ENCODE measurements at regions not wholly inside any gene's neighbourhood (a gene's known extent, or its start where the extent isn't known, plus 50 kb on each side); places are given as distances from the start of the nearest gene placed in this dataset.

DNA sequence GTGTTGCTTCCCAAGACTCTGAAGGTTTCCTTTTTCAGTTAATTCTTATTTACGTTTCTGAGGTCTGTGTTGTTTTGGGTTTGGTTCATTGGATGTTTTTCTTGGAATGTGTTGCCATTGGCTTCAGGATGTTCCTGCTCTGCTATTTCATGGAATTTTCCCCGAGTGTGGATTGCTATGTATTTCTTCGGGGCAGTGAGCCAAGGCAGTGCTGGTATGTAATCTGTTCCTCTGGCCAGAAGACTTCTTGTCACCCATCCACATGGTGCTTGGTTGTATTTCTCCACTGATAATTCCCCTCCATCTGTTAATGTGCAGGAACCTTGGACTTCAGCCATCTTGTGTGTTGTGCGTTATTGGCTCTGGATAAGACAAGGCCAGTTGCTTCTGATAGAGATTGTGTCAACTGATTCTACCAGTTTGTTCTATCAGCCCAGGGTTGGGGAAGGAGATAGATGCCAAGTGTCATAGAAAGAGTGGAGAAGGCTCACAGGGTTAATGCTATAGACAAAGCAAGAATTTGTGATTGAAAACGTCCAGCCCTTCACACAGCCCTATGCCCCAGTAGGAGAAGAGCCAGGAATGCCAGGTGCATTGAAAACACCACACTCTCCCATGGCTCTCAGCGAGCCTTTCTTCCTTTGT lies 505.2 kb downstream of the PLPP3 start:
- DNase-seq (ENCODE audit: low read depth in 2 of 2) = no peak

DNA sequence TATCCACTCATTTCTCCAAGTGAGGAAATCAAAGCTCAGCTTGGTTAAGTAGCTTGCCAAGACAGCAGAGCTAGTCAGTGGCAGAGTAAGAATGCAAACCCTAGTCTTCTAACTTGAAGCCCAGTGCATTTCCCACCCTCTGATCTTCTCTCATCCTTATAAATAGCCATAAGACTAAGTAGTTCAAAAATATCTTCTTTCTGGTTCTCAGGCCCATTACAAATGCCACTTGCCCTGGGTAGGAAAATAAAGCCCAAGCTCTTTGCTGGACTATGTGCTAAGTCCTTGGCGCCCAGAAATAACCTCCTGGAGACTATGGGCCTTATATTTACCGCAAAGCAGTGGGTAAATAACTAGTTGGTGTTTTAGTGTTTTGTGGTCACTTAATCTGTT lies 505.8 kb downstream of the PLPP3 start:
- no peak for DNase-seq (ENCODE audit: low read depth in 2 of 2)

DNA sequence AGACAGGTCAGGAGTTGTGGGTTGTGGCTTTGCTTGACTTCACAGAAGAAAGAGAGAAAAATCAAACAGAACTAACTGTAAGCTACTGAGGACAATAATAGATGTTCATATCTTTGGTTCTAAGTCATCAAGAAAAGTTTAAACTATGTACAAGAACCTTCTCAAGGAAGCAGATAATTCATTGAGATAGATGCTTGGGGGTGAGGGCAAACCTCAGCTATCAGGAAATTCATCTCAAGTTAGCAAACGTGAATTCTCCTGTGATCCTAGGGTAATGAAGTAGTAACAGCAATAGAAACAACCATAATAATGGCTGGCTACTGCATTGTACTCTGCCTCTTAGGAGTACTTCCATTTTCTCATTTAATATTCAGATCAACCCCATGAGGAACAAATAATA lies 506.2 kb downstream of the PLPP3 start:
- DNase-seq (ENCODE audit: low read depth in 2 of 2) = no peak

DNA sequence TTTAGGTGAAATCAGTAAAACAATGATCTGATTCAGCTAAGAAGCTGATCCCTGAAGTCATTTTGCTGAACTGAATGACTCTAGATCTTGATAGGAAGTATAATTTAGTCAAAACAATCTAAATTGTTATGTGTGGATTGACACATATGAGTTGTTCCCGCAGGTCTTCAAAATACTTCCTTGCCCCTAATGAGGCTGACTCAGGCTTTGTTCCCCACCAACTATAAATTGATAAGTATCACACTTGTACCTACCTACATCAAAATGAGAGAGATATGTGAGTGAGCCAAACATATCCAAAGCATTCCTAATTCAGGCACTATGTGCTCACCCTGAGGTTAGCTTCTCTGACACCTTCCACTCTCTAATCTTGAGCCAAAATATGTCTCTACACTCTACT lies 507.1 kb downstream of the PLPP3 start:
- no peak for DNase-seq (ENCODE audit: low read depth in 2 of 2)

DNA sequence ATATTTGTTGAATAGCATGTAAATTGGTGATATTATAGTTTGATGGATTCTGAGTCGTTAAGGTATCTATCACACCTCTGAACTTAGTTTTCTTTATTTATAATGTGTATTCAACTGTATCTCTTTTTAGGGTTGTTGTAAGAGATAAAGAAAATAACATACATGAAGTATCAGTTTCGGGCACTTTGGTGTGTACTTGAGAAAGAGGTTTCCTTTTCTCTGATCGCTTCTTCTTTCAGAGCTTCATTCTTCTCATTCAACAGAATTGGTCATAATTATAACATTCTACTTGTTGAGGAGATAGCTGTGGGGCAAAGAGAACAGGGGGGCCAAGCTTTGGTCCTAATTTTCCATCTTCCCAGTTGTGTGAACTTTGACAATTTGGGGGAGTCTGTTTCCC lies 508.0 kb downstream of the PLPP3 start:
- DNase-seq (ENCODE audit: low read depth in 2 of 2) = no peak

DNA sequence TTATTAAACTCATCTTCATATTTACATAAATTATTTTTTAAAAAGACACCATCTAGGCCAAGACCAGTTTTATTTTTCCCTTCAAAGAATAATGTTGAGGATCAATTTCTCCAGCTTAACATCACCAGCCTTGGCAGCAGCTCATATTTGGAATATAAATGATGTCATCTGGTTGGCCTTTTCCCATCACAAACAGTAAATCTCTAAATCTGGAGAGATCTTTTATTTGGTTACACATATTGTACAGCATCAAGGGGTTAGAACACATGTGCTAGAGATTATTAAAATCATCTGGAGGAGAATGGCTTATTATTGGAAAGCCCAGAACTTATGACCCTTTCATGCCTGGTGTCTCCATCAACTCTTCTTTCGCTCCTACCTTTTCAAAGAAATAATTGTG lies 508.8 kb downstream of the PLPP3 start:
- DNase-seq (ENCODE audit: low read depth in 2 of 2) = no peak

DNA sequence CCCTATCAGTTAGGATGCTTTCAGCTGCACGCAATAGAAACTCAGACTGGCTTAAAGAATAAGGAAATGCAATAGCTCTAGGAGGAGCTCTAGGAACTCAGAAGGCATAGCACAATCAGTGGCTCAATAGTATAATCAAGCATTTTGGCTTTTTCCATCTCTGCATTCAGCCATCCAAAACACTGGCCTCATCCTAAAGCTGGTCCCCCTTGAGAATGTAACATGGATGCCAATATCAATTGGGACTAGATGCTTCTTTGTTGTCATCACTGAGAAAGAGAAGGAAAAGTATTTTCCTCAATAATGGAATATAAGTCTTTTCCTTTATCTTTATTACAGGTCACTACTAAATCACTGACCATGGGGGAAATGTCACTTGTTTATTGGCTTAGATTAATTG lies 509.5 kb downstream of the PLPP3 start:
- no peak for DNase-seq (ENCODE audit: low read depth in 2 of 2)

DNA sequence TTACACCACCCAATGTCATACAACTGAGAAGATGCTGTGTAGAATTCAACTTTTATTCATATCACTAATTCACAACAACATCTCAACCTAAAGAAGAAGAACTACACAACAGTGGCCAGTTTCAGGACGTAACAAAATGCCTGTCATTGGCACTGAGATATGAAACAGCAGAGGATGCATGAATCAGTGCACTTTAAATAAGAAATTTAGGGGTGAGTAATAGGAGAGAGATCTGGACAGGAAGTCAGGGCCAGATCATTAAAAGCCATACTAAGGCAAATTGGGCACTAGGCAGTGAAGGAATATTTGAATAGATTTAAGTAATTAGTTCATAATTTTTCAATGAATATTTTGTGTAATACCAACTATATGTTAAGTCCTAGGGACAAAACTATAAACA lies 510.5 kb downstream of the PLPP3 start:
- DNase-seq (ENCODE audit: low read depth in 2 of 2) = no peak

DNA sequence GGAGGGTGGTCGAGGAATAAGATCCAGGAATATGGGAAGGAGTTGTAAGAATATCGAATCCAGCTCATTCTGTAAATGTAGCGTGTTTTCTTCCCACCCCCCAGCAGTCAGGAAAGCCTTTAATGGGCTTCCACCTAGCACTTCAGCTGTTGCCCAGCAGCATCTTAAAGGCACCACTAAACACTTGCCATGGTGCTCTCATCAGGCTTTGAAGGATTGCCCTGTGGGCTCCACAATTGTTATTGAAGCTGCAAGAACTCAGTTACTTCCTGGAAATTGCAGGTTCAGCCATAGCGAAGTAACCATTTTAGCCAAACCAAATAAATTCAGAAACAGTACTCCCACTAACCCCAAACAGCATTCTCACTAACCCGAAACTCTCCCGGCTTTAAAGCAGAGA lies 511.2 kb downstream of the PLPP3 start:
- DNase-seq (ENCODE audit: low read depth in 2 of 2) = no peak

DNA sequence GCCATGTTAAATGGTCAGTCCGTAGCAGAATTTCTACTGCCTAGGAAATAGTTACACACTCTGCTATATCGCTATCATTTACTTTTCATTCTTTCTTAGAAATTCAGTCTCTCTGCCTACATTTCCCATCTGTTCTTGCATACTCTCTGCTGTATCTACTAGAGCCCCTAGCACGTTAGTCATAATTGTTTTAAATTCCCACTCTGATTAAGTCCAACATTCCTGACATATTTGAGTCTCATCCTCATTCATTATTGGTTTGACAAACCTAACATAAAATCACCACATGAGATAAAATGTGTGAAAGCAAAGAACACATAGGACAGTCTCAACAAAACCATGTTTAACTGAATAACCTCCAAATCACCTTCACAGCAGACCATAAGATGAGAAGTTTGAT lies 513.6 kb downstream of the PLPP3 start:
- DNase-seq (ENCODE audit: low read depth in 2 of 2) = no peak

DNA sequence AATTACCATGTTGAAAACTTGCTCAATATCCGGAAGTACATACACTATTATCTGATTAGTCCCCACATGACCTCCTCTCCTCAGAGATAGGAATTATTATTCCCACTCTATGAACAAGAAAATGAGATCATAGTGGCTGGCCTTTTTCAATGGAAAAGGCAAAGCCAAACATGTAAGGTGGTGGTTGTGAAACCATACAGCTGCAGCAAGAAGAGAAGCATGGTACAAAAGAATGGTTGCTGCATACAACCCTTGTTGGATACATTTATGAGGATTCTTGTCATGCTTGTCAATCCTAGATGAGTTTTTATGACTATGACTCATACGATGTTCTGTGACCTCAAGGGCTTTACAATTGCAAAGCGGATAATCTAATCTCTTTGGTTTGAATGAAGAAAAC lies 514.7 kb downstream of the PLPP3 start:
- DNase-seq (ENCODE audit: low read depth in 2 of 2) = no peak

DNA sequence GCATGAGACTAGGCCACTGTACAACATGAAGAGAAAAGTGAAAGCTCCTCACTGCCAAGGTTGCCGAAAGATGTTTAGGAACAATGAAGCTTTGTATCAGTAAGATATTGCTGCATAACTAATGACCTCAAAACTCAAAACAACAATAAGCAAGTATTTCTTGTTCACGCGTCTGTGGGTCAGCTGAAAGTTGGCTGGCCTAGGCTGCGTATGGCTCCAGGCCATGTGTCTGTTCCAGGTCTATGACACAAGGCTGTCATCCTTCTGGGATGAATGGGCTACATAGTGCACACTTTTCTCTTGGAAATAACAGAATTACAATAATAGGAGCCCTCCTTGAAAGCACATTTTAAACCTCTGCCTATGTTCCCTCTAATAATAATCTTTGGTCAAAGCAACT lies 515.9 kb downstream of the PLPP3 start:
- no peak for DNase-seq (ENCODE audit: low read depth in 2 of 2)

DNA sequence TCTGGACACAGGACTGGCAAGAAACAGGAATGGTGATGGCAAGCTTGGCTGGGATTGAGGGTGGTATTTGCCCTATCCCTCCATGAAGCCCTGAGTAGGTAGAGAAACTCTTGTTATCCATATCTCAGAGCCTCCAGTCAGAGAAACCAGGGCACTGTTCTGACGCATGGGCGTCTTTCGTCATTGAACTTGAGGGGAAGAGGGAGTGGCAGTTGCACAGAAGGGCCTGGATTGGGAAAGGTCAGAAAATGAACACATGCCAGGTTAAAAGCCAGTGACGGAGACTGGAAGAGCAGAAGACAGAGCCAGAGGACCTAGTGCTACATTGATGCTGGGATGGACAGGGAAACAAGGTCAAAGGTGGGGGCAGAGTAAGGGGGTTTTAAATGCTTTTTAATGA lies 516.7 kb downstream of the PLPP3 start:
- no peak for DNase-seq (ENCODE audit: low read depth in 2 of 2)

DNA sequence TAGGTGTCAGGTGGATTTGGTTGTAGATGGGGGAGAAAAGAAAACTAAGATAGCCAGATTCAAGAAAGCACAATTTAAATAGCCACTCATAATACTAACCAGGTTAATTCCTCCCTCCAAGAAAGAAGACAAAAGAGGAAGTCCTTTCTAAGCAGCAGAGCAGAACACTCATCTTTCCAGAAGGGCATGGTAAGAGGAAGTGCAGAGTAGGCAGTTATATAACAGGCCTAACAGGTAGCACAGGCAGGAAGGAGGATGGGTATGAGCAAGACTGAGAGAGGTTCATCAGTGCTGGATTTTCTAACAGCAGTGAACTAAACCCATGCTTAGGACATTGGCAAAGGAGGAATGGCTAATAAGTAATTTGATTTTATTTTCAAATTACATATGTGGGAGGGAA lies 517.5 kb downstream of the PLPP3 start:
- DNase-seq (ENCODE audit: low read depth in 2 of 2) = no peak

DNA sequence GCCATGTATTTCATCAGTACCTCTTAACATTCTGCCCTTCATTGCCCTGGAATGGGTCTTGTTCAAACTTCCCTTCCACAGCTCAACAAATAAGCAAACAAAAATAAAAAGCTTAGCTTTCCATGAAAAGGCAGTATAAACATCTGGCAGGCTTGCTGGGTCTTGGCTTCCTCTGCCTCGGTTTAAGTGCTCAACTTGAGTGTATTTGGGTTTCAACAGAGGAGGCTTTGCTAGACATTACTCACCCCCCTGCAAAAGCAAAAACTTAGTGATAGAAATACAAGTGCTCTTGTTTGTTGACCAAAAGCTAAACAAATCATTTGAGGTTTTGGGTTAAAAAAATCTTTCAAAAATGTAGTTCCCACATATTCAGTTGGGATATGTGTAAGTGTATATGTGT lies 518.5 kb downstream of the PLPP3 start:
- no peak for DNase-seq (ENCODE audit: low read depth in 2 of 2)

DNA sequence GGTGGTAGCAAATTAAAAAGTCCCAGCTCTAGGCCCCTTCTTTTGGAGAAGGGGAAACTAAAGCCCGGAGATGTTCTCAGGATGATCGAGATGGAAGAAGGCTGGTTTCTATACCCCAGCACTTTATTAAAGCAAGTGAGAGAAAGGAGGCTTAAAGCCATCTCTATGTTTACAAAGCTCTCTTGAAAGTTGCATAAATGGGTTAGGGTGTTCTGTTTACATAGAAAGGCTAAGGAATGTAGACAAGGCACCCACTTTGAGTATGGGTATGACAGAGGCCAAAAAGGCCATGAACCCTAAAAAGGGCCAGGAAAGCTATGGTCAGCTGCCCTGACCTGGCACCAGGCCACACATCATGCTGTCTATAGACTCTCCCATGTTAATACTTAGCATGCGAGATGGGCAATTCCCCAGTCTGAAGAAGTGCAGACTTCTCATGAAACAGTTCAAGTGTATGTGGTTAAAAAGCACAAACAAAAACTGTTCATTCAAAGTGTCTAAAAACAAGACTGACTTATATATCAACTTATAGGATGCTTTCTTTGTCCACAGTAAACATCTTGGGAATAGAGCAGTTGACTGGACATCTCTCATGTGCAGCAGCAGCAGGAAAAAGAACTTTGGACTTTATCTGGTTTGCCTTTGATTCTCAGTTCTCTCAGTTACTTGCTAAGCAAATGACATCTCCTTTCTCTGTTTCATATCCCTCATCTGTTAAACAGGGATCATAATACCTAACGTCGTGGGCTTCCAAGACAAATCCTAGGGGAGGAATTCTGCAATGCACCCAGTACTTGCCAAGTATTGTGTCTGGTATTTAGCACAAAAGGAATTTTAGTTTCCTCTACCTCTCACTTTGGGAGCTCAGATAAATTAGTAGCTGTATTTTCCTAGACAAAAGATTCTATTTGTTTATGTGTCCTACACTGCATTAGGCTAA lies 521.6 kb downstream of the PLPP3 start:
- DNase-seq (ENCODE audit: low read depth in 2 of 2) = no peak

DNA sequence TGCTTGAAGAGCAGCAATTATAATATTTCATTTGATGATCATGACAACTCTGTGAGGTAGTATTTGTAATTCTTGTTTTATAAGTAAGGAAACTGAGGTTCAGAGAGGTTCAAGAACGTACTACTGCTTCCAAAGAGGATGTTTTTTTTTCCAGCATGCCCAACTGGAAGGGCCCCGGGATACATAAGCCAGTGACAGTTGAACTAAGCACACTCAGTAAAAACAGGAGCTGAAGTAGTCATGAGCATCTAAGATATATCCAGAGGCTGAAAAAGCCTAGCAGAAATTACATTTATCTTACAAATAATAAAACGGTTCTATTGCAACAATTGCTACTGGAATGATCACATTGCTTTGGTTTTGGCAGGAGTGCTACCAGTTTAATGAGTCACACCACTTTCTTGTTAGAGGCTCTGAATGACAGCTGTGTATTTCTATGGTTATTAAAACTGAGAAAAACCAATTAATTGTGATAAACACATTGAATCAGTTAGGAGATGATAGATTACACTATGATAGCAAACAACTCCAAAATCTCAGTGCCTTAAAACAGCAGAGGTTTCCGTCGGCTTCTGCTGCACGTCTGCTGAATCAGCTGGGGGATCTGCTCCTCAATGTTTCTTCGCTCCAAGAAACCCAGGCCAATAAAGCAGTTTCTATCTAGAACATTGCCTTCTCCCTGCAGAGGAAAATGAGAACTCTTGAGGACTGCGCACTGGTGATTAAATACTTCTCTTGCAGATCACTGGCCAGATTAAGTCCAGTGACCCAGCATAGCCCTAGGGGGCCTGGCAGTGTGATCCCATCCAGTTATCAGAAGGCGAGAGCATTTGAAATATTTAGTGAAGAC lies 522.7 kb downstream of the PLPP3 start:
- DNase-seq (ENCODE audit: low read depth in 2 of 2) = no peak

DNA sequence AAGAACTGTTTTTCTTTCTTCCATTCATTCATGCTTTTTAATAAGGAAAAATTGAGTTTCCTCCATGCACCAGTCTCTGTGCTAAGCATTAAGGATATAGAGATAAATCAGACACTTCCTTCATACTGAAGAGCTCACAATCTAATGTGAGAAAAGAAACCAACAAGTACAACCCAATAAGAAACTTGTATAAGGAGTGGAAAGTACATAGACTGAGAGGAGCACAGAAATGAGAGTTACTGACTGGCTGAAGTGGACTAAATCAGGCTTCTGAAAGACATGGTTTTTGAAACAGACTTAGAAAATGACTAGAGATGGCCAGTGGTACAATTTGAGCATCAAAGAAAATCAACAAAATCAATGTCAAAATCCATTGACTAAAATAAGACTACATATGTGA lies 524.4 kb downstream of the PLPP3 start:
- DNase-seq (ENCODE audit: low read depth in 2 of 2) = no peak

DNA sequence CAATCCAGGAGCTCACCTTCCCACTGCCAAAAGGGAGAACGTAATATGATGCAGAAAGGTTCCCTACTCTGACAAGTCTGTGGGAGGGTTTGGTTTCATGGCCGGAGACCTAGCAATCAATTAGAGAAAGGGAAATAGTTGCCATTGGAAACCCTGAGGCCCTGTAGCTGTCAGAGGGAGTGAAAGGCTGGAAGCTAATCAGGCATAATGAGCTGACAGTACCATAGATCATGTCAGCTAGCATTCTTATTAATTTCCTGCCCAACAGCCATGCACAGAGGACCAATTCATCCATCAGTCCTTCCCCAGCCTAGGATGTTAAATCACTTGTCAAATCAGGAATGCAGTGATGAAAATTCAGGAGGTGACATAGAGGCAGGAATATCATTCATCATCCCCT lies 527.3 kb downstream of the PLPP3 start:
- no peak for DNase-seq (ENCODE audit: low read depth in 2 of 2)

DNA sequence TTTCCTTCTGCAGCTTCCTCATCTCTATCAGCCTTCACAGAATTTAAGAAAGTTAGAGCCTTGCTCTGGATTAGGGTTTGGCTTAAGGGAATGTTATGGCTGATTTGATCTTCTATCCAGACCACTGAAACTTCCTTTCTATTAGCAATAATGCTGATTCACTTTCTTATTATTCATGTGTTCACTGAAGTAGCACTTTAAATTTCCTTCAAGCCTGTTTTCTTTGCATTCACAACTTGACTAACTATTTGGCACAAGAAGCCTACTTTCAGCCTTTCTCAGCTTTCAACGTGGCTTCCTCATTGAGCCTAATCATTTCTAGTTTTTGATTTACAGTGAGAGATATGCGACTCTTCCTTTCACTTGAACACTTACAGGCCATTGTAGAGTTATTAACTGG lies 528.5 kb downstream of the PLPP3 start:
- no peak for DNase-seq (ENCODE audit: low read depth in 2 of 2)

DNA sequence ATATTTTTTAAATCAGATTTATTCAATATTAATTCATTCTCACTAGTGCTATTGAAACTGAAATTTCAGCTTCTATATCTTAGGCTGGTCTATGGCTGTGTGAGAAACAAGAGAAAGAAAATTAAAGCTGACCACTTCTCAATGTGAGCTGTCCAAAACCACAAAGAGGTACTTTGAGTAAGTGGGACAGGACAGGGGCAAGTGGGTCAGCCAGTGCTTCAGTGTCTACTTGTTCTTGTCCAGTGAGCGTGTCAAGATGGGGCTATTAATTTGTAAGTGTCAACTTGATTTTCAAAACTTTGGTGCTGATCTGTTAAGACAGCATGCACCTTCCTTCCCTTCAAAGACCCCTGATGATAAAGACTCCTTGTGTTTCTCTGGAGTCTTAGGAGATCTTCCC lies 533.9 kb downstream of the PLPP3 start:
- no peak for DNase-seq (ENCODE audit: low read depth in 2 of 2)

DNA sequence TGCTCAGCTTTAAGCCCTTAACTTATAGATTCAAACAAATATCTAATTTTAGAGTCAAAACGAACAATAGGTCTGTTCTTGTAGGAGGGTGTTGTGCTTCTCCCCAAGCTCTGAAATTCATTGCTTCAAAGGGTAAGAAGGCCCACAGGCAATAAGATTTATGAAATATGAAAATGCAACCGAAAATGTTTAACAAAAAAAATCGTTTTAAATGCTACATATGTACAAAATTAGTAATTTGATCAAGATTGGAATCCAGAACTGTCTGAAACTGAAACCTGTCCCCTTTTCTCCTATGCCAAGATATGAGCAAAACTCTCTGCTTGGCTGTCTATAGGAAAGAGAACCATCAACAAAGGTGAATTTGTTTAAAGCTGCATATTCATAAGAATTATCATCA lies 534.3 kb downstream of the PLPP3 start:
- no peak for DNase-seq (ENCODE audit: low read depth in 2 of 2)

DNA sequence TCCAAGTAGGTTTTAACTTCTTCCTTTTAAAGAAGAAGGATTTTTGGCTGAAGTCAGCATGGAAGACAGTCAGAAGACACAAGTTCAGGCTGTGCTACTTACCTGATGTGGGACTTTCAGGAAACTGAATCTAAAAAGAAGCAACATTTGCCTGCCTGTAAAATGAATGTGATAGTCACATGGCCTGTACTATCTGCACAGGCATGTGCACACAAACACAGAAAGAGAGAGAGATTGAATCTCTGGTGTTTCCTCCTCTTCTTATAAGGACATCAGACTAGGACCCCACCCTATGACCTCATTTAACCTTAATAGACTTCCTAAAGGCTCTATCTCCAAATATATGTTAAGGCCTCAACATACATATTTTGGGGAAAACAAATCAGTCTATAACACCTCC lies 542.9 kb downstream of the PLPP3 start:
- DNase-seq (ENCODE audit: low read depth in 2 of 2) = no peak
